ENCODE measurements at regions not wholly inside any gene's neighbourhood (a gene's known extent, or its start where the extent isn't known, plus 50 kb on each side); places are given as distances from the start of the nearest gene placed in this dataset.

- Histone ChIP-seq H3K4me3 (ENCODE audit: low read depth in 2 of 2, low read length in 2 of 2) (no peak overlapping the region), H3K27me3 (ENCODE audit: control insufficient read depth, insufficient read depth, low read length) (no peaks in the 10 kb centered on the region), H3K27ac (ENCODE audit: low read length) (no peak overlapping the region), H3K4me1 (ENCODE audit: control insufficient read depth, insufficient read depth, low read length) (no peaks in the 10 kb centered on the region), H3K36me3 (ENCODE audit: control insufficient read depth, insufficient read depth, low read length) (no peaks in the 10 kb centered on the region), H3K9me3 (ENCODE audit: control insufficient read depth, insufficient read depth, low read depth, low read length) (no peaks in the 10 kb centered on the region)
- ATAC-seq (no peak), DNase-seq (ENCODE audit: low read depth, low spot score) (no peak)
- TF ChIP-seq POLR2AphosphoS5 (IDR thresholded peaks at IDR 0.05; ENCODE audit: low read depth, low read length): no peak
- no peak for TF ChIP-seq SIN3A (IDR thresholded peaks at IDR 0.05; ENCODE audit: borderline replicate concordance, insufficient read depth, low read depth, low read length)
- TF ChIP-seq TCF7L2 (IDR thresholded peaks at IDR 0.05; ENCODE audit: low read depth, low read length): no peak
- TF ChIP-seq CTCF (IDR thresholded peaks at IDR 0.05): no peak
- no peak for TF ChIP-seq REST (IDR thresholded peaks at IDR 0.05; ENCODE audit: insufficient read depth in 1 of 2, low read depth in 2 of 2, low read length in 1 of 2)
- intact Hi-C loops (cut with micrococcal nuclease; ENCODE audit: unreplicated experiment) (no loop called here), in situ Hi-C loops (cut with HindIII; ENCODE audit: low pct_unique_long_range_greater_than_20kb, low sequenced_read_pairs) (no loop called here)
- BruUV-seq (replicated peaks): no TSS peak
- ChIA-PET POLR2A (interaction anchor here (0.6 kb wide), 1 partner anchor 17 kb away, joined by 7 read pairs; no protein-coding TSS in a partner anchor), CTCF (no interaction called here)
These were observed 361.7 kb downstream of the GPD2 start for GRCh38 chr2:156797832-156798231.

- BruUV-seq (replicated peaks): no TSS peak
- POLR2A ChIA-PET: no interaction called here
- in situ Hi-C loops (cut with HindIII; ENCODE audit: low pct_unique_long_range_greater_than_20kb, low sequenced_read_pairs) (no loop called here), intact Hi-C loops (cut with micrococcal nuclease; ENCODE audit: unreplicated experiment) (no loop called here)
- no peaks in the 10 kb centered on the region for H3K4me1 ChIP-seq (ENCODE audit: control insufficient read depth, insufficient read depth, low read length)
- no peak for DNase-seq (ENCODE audit: low read depth, low spot score)
- ATAC-seq: no peak
- CTCF ChIA-PET: interaction anchor here (0.6 kb wide), 1 partner anchor 873 kb away, joined by 4 read pairs; no protein-coding TSS in a partner anchor
- no peak overlapping the region for H3K27ac ChIP-seq (ENCODE audit: low read length)
- no peak overlapping the region for H3K4me3 ChIP-seq (ENCODE audit: low read depth in 2 of 2, low read length in 2 of 2)
- TF ChIP-seq POLR2AphosphoS5 (IDR thresholded peaks at IDR 0.05; ENCODE audit: low read depth, low read length): no peak
- no peak for TF ChIP-seq SIN3A (IDR thresholded peaks at IDR 0.05; ENCODE audit: borderline replicate concordance, insufficient read depth, low read depth, low read length)
- TF ChIP-seq REST (IDR thresholded peaks at IDR 0.05; ENCODE audit: insufficient read depth in 1 of 2, low read depth in 2 of 2, low read length in 1 of 2): no peak
- no peaks in the 10 kb centered on the region for H3K36me3 ChIP-seq (ENCODE audit: control insufficient read depth, insufficient read depth, low read length)
- no peaks in the 10 kb centered on the region for H3K9me3 ChIP-seq (ENCODE audit: control insufficient read depth, insufficient read depth, low read depth, low read length)
- no peaks in the 10 kb centered on the region for H3K27me3 ChIP-seq (ENCODE audit: control insufficient read depth, insufficient read depth, low read length)
These were observed 364.0 kb downstream of the GPD2 start for GRCh38 chr2:156800065-156800653.
